ENCODE measurements at regions not wholly inside any gene's neighbourhood (a gene's known extent, or its start where the extent isn't known, plus 50 kb on each side); places are given as distances from the start of the nearest gene placed in this dataset.

GRCh38 chr21:35543746-35544145, 494.6 kb upstream of the RUNX1 start:
- TF ChIP-seq POLR2A (IDR thresholded peaks at IDR 0.05; ENCODE audit: low read depth, low read length) (no peak), POLR2AphosphoS5 (IDR thresholded peaks at IDR 0.05; ENCODE audit: insufficient read depth, low read depth, low read length) (no peak), EZH2 (IDR thresholded peaks at IDR 0.05; ENCODE audit: borderline replicate concordance, low read depth, low read length, severe bottlenecking) (no peak), MYC (IDR thresholded peaks at IDR 0.05; ENCODE audit: low read depth, low read length) (no peak), JUN (IDR thresholded peaks at IDR 0.05; ENCODE audit: borderline replicate concordance, insufficient read depth, insufficient read length, low read depth) (no peak), FOS (IDR thresholded peaks at IDR 0.05; ENCODE audit: borderline replicate concordance, insufficient read depth, low read length) (no peak)
- TF ChIP-seq, protein P1, sequence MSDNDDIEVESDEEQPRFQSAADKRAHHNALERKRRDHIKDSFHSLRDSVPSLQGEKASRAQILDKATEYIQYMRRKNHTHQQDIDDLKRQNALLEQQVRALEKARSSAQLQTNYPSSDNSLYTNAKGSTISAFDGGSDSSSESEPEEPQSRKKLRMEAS (IDR thresholded peaks at IDR 0.05; ENCODE audit: insufficient read depth, insufficient read length), result no peak
- TF ChIP-seq, protein P2, sequence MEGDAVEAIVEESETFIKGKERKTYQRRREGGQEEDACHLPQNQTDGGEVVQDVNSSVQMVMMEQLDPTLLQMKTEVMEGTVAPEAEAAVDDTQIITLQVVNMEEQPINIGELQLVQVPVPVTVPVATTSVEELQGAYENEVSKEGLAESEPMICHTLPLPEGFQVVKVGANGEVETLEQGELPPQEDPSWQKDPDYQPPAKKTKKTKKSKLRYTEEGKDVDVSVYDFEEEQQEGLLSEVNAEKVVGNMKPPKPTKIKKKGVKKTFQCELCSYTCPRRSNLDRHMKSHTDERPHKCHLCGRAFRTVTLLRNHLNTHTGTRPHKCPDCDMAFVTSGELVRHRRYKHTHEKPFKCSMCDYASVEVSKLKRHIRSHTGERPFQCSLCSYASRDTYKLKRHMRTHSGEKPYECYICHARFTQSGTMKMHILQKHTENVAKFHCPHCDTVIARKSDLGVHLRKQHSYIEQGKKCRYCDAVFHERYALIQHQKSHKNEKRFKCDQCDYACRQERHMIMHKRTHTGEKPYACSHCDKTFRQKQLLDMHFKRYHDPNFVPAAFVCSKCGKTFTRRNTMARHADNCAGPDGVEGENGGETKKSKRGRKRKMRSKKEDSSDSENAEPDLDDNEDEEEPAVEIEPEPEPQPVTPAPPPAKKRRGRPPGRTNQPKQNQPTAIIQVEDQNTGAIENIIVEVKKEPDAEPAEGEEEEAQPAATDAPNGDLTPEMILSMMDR (IDR thresholded peaks at IDR 0.05; ENCODE audit: extremely low read depth in 1 of 2, insufficient read depth in 1 of 2, low read depth in 1 of 2, low read length in 2 of 2), result no peak

Measured in endothelial cell of umbilical vein (primary cell).